Stimulated activated naive CD4-positive, alpha-beta T cell treated with Interleukin-2 at 50 U/mL for 16 hours (primary cell): ENCODE measurements at regions not wholly inside any gene's neighbourhood (a gene's known extent, or its start where the extent isn't known, plus 50 kb on each side); places are given as distances from the start of the nearest gene placed in this dataset.
"Not testable (repeated sequence)": the region's sequence is repeated elsewhere in the genome, so short reads cannot be mapped to it uniquely, and the experiment has no call there.

Source experiments
- DNase-seq: peaks from one replicate; lab custom pipeline; 2025; lab: John Stamatoyannopoulos, UW

DNA sequence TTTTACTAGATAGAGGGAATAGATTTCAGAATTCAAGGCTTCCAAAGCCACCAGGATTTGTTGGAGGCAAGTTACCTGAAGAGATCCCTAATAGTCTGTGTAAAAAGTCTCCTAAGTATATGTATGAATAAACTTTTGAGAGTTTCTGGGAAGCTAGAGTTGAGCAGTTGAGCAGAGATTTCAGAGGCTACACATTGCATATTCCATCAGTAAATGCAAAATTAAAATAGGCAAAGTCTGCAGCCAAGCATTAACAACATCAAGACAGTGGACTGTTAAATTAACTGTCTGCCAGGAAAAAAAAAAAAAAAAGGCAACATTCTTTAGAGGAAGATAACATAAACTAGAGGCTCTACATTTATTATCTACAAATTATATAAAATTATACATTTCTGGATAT is 420.4 kb upstream of the TMEFF2 start:
- no peak for DNase-seq

GRCh38 chr2:192604295-192604694 is 409.6 kb upstream of the TMEFF2 start:
- DNase-seq: no peak

DNA sequence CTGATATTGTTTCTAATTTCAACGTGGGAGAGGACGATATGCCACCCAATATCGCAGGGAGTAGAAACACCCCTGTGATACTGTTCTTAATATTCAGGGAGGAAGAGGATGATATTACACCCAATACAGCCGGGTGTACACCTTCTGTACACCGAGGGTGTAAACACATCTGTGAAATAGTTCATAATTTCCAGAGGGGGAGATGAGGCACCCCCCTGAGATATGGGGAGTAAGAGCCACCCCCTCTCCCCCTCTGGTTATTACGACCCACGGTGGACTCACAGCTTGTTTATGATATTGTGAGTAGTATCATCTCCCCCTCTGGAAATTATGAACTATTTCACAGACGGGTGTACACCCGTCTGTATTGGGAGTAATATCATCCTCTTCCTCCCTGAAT is 403.9 kb upstream of the TMEFF2 start:
- not testable (repeated sequence) for DNase-seq

DNA sequence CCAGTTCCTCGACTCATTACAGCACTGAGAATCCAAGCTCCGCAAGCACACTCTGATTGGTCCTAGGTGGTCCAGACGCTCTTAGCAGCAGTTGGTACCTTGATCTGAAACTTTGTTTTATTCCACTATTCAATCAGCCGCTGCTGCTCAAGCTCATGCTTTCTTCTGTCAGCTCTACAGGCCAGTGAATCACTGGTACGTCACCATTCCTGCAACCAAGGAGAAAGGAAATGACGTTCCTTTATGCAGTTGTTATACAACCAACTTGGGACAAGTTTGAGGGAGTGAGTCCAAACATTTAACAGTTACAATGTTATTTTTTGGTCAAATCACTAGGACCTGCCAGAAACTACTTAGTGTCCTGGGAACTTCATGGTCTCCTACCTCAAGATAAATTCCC is 398.8 kb upstream of the TMEFF2 start:
- no peak for DNase-seq

- no peak for DNase-seq
These were observed 396.9 kb upstream of the TMEFF2 start for GRCh38 chr2:192591617-192592016.

DNA sequence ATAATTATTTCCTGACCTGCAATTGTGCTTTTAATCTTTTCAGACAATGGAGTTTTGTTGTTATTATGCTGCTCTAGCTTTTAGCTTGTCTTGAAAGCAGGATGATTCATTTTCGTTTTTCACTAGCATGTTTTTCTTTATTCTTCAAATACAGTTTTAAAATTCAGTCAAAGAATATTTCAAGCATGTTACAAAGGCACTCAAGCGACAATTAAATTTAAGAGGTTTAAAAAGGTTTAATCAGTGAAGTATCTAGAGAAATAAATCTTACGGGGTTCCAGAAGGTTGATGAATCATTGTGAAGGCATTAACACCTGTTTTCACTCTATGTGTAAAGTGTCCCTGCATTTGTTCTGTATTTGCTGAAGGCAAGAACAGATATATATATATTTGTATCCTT is 390.7 kb upstream of the TMEFF2 start:
- no peak for DNase-seq

GRCh38 chr2:192584976-192585375 is 390.2 kb upstream of the TMEFF2 start:
- DNase-seq: no peak

GRCh38 chr2:192579965-192580700 is 385.4 kb upstream of the TMEFF2 start:
- DNase-seq: no peak

DNA sequence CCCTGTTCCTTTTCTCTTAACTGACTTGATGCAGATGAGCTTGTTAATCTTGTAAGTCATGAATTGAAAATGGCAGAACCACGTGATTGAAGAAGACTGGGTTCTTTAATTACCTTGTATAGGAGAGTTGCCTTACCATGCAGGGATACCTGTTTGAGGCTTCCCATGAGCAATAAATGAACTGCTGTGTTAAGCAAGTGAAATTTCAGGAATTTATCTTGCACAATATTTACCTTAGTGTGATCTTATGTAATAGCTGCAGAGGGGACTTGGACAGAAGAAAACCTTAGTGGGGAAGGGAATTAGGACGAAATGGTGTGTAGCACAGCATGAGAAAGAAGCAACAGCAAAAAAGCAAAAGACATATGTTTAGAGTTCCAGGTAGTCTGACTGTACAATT is 384.0 kb upstream of the TMEFF2 start:
- no peak for DNase-seq

DNA sequence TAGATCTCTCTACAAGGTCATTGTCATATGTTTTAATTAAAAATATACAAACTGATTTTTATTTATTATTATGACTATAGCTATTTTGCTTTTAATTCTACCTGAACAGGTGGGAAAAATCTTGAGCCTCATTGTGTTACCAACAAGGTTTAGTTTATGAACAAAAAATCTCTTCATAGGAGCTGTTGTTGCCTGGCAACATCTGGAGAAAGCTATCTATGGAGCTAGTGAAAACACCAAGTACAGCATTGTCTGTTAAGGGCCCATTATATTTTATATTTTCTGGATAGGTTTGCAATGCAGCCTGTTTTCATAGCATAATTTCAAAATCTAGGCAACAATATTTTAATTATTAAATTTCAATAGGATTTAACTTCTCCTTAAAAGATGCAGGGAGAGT is 383.0 kb upstream of the TMEFF2 start:
- DNase-seq: no peak

GRCh38 chr2:192574552-192574951 is 379.8 kb upstream of the TMEFF2 start:
- no peak for DNase-seq

DNA sequence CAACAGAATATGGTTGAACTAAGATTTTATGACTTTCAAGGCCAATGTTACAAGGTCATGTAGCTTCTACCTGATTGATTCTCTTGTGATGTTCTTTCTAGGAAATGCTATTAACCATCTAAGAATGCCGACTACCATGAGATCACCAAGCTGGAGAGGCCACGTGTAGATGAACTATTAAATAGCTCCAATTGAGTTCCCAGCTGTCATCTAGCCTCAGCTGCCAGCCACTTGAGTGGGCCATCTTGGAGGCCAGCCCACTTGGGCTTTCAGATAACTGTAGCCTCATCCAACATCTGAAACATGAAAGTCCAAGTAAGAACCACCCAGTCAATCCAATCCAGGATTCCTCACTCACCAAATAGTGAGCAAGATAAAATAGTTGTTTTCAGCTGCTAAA is 376.9 kb upstream of the TMEFF2 start:
- no peak for DNase-seq

GRCh38 chr2:192570788-192571187 is 376.1 kb upstream of the TMEFF2 start:
- DNase-seq: no peak

- no peak for DNase-seq
These were observed 372.1 kb upstream of the TMEFF2 start for GRCh38 chr2:192566863-192567262.

GRCh38 chr2:192560326-192560725 is 365.6 kb upstream of the TMEFF2 start:
- no peak for DNase-seq

DNA sequence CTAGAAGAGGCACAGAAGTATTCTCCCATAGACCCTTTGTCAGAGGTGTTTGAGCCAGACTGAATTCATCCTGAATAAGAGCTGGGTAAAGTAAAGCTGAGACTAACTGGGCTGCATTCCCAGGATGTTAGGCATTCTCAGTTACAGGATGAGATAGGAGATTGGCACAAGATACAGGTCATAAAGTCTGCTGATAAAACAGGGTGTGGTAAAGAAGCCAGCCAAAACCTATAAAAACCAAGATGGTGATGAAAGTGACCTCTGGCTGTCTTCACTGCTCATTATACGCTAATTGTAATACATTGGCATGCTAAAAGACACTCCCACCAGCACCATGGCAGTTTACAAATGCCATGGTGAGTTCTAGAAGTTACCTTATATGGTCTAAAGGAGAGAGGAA is 364.9 kb upstream of the TMEFF2 start:
- DNase-seq: no peak

DNA sequence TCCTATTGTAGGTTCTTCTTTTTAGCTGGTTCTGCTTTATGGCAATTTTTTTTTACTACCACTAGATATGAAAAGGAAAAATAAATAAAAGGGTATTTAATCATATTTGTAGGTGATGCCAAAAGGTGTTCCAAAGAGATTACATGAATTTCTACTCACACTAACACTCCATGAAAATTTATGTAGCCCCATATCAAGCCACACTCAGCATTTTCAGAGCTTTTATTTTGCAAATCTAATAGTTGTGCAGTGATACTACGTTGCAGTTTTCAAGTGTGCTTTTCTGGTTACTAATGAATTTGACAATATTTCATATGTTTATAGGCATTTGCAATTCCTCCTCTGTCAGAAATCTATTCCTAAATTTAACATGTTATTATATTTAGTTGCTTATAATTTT is 363.9 kb upstream of the TMEFF2 start:
- DNase-seq: no peak

GRCh38 chr2:192555740-192556139 is 361.0 kb upstream of the TMEFF2 start:
- DNase-seq: no peak

DNA sequence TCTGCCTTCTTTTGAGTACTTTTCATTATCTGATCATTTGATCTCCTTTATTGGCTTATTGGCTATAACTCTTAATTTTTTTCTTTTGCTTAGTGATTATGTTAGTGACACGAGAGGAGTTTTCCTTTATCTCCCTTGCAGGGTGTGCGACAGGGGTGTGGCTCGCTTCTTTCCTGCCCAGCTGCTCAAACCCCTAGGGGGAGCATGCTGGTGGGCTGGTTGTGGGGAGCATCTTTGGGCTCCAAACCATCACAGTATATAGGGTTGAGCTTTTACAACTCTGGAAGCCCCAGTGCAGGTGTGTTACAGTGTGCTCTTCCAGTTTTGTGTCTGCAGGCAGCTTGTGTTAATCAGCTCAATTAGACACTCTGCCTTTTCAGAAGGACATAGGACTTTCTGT is 357.0 kb upstream of the TMEFF2 start:
- no peak for DNase-seq

- no peak for DNase-seq
These were observed 351.8 kb upstream of the TMEFF2 start for GRCh38 chr2:192546565-192546964.

GRCh38 chr2:192544371-192544955 is 349.7 kb upstream of the TMEFF2 start:
- no peak for DNase-seq

DNA sequence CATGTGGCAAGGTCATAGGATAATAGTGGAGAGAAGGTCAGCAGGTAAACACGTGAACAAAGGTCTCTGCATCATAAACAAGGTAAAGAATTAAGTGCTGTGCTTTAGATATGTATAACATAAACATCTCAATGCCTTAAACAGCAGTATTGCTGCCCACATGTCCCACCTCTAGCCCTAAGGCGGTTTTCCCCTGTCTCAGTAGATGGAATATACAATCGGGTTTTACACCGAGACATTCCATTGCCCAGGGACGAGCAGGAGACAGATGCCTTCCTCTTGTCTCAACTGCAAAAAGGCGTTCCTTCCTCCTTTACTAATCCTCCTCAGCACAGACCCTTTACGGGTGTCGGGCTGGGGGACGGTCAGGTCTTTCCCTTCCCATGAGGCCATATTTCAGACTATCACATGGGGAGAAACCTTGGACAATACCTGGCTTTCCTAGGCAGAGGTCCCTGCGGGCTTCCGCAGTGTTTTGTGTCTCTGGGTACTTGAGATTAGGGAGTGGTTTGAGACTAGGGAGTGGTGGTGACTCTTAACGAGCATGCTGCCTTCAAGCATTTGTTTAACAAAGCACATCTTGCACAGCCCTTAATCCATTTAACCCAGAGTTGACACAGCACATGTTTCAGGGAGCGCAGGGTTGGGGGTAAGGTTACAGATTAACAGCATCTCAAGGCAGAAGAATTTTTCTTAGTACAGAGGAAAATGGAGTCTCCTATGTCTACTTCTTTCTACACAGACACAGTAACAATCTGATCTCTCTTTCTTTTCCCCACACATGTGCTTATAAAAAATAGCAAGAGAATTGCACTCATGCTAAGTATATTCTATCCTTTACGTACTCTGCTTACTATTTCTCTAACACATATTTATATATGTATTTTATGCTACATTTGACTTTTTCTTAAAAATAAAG is 347.7 kb upstream of the TMEFF2 start:
- not testable (repeated sequence) for DNase-seq

- DNase-seq: no peak
These were observed 344.6 kb upstream of the TMEFF2 start for GRCh38 chr2:192539306-192539705.
